HG02970 (cell line): ENCODE measurements at regions not wholly inside any gene's neighbourhood (a gene's known extent, or its start where the extent isn't known, plus 50 kb on each side); places are given as distances from the start of the nearest gene placed in this dataset.

Source experiments
- ATAC-seq: cut with Tn5 transposase; IDR thresholded peaks from one replicate; pipeline ENCODE4 v1.9.1; 2021; ENCODE audit warnings: mild to moderate bottlenecking, moderate library complexity, moderate number of reproducible peaks; ENCODE audit not compliant: unreplicated experiment, low FRiP score

DNA sequence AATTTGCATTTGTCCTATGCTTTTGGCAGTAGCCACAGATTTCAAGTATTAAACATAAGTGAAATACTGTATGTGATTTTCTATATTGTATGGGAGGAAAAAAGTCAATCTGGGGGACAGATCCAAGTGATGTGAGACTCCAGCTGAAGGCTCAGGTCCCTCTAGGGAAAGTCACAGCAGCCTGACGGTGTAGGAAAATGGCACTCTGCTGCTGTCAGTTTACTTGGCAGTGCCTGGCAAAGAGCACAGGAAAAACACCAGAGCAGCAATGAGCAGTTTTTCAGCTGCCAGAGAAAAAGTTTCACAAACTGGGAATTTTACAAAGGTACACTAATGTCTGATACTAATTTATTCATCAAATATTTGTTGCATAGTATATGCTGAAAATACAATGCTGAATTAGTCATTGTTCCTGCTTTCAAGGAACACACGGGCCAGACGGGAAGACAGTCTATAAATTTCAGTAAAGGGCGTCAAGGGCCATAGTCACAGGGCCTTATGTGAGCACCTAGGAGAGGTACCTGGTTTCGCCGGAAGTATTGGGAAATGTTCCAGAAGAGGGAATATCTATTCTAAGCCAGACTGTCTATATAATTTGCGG is 66.2 kb upstream of the SLC38A2 start:
- no peak for ATAC-seq

DNA sequence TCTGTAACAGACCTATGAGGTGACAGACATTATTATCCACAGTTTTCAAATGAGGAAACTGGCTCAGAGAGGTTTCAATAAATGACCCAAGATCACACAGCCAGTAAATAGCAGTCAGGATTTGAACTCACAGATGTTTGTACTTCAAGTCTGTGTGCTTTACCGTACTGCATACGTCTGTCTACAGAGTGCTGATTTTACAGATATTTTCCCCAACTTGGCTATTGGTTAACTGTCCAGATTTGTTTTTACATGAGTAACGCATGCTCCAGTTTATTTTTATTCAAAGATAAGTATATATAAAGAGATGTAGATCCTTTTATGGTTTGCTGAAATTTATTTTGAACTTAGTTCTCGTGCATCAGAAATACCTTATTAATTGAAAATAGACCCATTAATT is 65.7 kb upstream of the SLC38A2 start:
- ATAC-seq: no peak

DNA sequence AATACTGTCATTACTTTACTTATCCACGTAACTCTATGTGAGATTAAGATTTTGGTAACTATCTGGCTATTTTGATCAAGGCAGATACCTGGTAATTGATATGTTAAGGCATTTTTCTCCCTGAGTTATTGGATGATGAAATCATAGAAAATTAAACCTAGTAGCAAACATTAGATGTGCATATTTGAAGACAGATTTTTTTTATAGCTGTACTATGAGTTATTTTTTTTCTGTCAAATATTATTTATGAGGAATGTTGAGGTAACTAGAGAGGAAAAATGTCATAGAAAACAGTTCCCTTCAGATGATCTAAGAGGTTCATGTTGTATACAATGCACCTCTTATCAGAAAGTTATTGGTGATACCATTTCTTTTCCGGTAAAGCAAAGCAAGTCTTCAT is 64.9 kb upstream of the SLC38A2 start:
- no peak for ATAC-seq

DNA sequence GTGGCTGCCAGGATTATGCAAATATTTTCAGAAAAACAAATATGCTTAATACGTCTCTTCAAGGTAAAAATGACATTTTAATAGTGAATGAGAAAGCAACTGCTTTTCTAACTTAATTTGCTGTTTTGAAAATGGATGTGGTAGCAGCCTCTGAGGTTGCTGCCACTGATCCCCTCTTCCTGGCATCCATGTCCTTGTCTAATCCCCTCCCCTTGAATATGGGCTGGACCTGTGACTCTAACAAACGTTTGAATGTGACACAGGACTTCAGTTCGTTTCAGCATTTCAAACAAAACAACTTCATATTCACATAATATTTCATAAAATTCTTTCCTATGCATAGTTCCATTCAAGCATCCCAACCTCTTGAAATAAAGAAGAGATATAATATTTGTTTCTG is 64.2 kb upstream of the SLC38A2 start:
- ATAC-seq: no peak

DNA sequence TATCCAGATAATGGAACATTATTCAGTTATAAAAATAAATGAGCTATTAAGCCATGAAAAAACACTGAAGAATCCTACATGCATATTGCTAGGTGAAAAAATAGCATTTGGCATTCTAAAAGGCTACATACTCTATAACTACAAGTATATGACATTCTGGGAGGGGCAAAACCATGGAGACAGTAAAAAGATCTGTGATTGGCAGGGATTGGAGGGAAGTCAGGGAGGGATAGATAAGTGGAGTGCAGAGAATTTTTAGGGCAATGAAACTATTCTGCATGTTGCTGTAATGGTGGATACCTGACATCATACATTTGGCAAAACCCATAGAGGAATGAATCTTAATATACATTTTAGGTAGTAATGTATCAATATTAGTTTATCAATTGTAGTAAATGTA is 63.1 kb upstream of the SLC38A2 start:
- no peak for ATAC-seq

DNA sequence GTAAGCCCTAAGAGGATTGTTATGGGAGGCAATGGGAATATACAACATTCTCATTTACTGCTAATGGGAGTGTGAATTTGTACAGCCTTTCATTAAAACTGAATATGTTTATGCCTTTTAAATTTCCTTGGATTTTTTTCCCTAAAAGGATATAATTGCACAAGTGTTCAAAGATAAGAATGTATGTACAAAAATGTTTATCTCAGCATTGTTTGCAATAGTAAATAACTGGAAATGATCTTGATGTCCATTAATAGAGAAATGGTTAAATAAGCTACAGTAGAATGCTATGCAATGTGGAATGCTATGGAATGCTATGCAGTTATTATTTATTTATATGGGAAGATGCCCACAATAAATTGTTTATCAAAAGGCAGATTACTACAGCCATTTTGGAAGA is 62.5 kb upstream of the SLC38A2 start:
- no peak for ATAC-seq

DNA sequence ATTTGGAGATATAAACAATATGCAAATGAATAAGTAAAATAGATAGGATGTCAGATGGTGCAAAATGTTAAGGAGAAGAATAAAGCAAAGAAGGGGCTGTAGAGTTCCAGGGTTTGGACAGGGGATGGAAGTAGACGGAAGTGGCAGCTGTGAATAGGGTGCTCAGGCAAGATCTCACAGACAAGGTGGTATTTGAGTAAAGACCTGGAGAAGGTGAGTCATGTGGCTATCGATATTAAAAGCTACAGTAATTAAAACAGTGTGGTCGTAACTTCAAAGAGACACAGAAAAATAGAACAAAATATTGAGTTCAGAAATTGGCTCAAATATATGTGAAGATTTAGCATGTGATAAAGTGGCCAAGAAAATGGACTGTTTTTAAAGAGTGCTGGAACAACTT is 61.3 kb upstream of the SLC38A2 start:
- no peak for ATAC-seq

DNA sequence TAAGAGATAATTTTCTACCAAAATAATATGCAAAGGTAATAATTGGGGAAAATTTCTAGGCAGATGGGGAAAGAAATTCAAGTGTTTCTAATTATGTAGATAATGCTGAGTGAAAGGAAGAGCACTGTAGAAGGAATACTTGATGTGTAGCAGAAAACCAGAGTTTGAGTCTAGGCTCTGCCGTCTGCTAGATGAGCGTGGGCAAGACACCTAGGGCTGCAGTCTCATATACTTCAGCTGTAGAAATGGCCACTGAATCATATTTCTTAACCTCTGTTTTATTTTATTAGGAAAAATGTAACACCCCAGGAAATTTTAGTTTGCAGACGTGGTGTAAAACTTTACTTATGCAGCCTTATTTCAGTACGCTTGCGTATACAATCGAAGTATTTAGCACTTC is 59.8 kb upstream of the SLC38A2 start:
- no peak for ATAC-seq

DNA sequence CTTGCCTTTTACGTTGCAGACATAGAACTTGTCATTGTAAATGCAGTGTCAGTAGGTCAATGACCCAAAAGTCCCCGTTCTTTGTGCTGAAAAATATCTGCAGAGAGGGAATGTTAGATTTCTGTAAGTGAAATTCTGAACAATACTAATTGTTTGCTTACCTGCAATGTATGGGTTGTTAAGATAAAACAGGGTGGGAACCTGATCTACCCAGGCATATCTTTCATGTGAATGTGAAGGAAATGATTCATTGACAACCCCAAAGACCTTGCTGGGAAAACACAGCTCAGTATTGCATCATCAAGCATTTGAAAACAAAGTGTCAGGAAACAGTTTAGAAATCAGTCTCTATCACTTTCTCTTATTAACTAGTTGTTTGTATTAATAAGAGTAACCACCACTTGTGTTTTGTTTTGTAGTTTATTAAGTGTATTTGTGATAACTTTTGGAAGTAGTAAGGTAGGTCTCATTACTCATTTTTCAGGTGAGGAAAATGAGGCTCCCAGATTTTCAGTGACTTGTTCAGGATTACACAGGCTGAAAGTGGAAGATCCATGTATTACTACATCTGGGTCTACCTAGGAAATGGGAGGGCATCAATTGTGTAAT is 57.9 kb upstream of the SLC38A2 start:
- ATAC-seq: no peak
